GM10266 (cell line): ENCODE measurements at regions not wholly inside any gene's neighbourhood (a gene's known extent, or its start where the extent isn't known, plus 50 kb on each side); places are given as distances from the start of the nearest gene placed in this dataset.
"Not testable (repeated sequence)": the region's sequence is repeated elsewhere in the genome, so short reads cannot be mapped to it uniquely, and the experiment has no call there.

Experiments
- DNase-seq: peaks from one replicate; pipeline ENCODE4 v3.0.0; 2012; ENCODE audit errors: extremely low spot score
- CTCF ChIP-seq: IDR thresholded peaks from 2 replicates; pipeline ENCODE4 v1.5.1; 2012; ENCODE audit warnings: mild to moderate bottlenecking, low read depth; ENCODE audit not compliant: control insufficient read depth, insufficient read depth; ENCODE audit errors: missing control alignments

- no peak for DNase-seq
- TF ChIP-seq CTCF: no peak
These were observed 130.0 kb downstream of the ASB7 start for GRCh38 chr15:100732211-100733055.

- DNase-seq: no peak
- no peak for TF ChIP-seq CTCF
These were observed 130.9 kb downstream of the ASB7 start for GRCh38 chr15:100733101-100733842.

- not testable (repeated sequence) for DNase-seq
These were observed 131.4 kb downstream of the ASB7 start for GRCh38 chr15:100733843-100734185.

GRCh38 chr15:100734586-100734985, 132.2 kb downstream of the ASB7 start:
- TF ChIP-seq CTCF: no peak
- DNase-seq: no peak

GRCh38 chr15:100735129-100736053, 133.0 kb downstream of the ASB7 start:
- no peak for TF ChIP-seq CTCF
- no peak for DNase-seq

GRCh38 chr15:100737214-100737613, 134.8 kb downstream of the ASB7 start:
- DNase-seq: no peak
- TF ChIP-seq CTCF: no peak

- TF ChIP-seq CTCF: no peak
- no peak for DNase-seq
These were observed 136.2 kb downstream of the ASB7 start for GRCh38 chr15:100738614-100739013.
